NCI-H1105 (cell line): ENCODE measurements at regions not wholly inside any gene's neighbourhood (a gene's known extent, or its start where the extent isn't known, plus 50 kb on each side); places are given as distances from the start of the nearest gene placed in this dataset.
"Not testable (repeated sequence)": the region's sequence is repeated elsewhere in the genome, so short reads cannot be mapped to it uniquely, and the experiment has no call there.

Experiments used
- DNase-seq: peaks from one replicate; lab custom pipeline; 2025; lab: John Stamatoyannopoulos, UW

DNA sequence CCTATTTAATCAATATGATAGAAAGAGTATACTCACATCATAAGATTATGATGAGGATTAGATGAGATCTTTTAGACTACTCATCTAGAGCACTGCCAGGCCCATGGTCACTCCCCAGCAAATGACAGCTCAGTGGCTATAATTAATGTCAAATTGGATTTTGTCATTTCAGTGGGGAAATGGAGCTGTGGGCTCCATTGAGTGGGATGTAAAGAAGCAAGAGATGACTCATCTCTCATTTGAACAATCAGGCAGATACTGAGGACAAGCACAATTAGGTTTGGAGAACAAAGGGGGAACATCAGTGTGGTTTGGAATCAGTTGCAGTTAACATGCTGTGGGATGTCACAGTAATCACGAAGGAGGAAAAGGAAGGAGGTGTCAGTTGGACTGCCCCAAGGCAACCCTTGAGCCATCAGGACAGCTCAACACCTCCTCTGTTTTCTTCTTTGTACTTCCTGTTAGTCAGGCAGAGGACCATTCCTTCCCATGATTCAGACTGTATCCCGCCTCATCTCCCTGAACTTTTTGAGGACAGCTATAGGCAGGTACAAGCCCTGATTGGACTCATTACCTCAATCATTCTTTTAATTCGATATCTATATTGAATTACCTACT lies 473.7 kb upstream of the ISX start:
- no peak for DNase-seq

DNA sequence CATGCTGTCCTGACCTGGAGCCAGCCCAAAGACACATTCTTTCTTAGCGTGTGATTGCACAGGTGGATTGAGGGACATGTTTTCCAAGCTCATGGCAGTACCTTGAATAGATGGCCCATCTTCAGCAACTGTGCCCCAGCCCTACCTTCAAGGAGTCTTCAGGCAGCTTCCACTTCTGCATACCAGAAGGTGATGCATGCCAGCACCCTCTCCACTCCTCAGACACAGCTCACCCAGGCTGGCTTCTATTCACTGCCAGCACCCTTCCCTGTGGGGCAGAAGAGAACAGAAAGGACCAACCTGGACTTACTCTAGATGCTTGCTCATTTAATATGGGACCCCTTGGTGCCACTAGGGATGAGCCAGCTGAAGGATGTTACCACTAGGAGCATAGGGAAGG lies 466.4 kb upstream of the ISX start:
- DNase-seq = no peak

DNA sequence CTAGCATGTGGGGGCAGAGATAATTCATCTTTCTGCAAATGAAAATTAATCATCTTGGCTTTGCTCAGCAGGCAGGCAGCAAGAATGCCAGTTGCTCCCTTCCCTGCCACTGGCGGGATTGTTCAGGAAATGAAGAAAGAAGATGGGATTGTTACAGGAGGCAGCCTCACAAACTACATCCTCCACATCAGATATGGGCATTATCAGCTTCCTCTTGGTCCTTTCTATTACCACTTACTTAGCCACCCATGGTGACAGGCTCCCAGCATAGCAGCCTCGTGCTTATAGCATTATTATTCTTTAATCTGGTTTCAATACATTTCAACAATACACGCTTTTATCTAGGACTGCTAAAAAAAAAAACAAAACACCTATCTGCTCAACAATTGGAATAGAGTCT lies 461.6 kb upstream of the ISX start:
- no peak for DNase-seq

DNA sequence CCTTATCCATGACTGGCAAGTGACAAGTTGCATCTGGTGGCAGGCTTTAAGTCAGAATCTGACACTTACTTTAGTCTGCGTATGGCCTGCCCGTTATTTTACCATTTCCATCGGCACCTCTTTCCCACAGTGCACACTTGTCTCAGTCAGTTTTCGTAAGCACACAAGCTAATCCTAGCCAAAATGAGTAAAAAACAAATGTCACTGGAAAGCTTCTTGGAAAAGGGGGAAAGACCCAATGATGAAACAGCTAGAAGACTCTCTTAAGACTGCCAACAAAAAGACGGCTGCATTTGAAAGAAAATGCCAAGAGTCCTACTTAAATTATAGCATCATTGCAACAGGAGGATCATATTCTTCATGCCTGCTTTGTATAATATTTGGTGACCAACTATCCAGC lies 457.9 kb upstream of the ISX start:
- DNase-seq = no peak

DNA sequence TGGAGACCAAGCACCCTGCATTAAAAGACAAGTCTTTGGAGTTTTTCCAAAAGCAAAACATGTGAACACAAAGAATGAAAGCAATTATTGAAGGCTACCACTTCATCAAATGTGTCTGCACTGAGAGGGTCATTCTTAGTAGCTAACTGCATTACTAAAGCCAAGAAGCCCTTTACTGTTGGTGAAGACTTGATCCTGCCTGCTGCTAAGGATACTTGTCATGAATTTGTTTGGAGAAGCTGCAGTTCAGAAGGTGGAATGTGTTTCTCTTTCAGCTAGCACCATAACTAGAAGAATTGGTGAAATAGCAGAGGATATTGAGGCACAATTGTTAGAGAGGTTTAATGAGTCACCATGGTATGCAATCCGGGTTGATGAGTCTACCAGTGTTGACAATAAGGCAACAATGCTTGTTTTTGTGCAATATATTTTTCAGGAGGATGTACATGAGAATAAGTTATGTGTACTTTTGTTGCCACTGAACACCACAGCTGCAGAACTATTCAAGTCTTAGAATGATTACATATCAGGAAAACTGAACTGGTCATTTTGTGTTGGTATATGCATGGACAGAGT lies 457.3 kb upstream of the ISX start:
- no peak for DNase-seq

DNA sequence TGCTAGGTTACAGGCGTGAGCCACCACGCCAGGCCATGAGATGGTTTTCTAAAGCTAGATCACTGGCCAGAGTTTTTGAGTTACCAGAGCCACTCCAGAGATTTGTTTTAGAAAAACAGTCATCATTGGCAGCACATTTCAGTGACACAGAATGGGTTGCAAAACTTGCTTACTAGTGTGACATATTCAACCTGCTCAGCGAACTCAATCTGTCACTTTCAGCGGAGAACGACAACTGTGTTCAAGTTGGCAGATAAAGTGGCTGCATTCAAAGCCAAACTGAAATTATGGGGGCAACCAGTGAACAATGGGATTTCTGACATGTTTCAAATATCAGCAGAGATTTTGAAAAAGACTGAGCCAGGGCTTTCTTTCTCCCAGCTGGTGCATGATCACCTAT lies 456.3 kb upstream of the ISX start:
- no peak for DNase-seq

DNA sequence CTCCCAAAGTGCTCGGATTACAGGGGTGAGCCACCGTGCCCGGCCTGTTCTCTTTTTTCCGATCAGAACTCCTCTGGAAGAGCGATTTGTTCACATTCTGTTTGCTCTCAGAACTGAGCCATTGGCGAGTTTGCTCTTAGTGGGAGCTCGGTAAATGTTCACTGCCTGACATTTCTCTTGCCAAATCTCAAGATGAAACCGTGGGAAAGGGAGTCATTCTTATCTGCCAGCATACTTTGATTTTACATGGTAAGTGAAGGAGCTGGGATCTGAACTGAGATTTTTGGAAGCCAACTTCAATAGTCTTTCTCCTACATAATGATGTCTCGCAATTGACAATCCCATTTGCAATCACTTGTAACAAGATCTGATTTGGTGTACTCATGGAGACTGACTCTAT lies 445.8 kb upstream of the ISX start:
- DNase-seq = no peak

DNA sequence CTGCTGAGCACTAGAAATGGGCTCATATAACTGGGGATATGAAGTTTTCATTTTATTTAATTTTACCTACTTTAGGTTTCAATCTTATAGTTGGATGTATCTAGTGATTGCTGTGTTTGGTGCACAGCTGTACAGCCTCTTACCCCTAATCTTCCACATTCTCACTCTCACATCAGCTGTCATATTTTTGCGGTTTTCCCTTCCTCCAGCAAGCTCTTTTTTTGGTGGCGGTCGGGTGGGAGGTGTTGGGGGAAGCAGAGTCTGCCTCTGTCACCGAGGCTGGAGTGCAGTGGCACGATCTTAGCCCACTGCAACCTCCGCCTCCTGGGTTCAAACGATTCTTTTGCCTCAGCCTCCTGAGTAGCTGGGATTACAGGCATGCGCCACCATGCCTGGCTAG lies 445.1 kb upstream of the ISX start:
- no peak for DNase-seq

DNA sequence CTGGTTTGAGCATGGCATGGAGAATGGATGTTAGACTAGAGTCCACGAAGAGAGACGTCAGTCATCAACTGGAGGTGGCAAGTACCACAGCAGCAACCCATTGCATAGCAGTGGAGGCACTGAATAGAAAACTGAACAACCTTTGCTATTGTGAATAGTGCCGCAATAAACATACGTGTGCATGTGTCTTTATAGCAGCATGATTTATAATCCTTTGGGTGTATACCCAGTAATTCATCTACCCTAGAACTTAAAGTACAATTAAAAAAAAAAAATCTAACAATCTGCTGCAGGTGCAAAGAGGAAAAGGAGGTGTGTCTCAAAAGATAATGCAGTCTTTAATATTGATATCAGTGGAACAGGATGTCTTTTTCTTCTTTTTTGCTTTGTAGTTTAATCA lies 443.4 kb upstream of the ISX start:
- no peak for DNase-seq

DNA sequence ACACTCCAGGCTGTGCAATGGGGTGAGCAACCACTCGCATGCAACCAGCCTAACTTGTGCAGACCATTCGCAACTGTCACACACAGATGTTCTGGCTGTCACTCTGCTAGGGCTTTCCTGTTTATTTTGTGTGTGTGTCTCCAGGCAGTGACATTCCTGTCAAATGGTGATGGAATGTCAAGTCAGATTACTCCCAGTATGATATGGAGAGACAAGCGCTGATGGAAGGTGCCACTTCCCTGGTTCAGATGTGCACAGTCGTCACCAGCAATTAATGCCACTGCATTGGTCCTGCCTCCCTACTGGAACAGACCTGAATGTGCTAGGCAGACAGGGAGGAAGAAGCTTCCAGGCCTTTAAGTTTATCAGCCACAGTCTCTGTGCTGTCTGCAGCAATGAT lies 442.4 kb upstream of the ISX start:
- no peak for DNase-seq

DNA sequence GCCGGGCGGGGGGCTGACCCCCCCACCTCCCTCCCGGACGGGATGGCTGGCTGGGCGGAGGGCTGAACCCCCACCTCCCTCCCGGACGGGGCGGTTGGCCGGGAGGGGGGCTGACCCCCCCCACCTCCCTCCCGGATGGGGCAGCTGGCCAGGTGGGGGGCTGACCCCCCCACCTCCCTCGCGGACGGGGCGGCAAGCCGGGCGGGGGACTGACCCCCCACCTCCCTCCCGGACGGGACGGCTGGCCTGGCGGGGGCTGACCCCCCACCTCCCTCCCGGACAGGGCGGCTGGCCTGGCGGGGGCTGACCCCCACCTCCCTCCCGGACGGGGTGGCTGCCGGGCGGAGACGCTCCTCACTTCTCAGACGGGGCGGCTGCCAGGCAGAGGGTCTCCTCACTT lies 440.1 kb upstream of the ISX start:
- DNase-seq = not testable (repeated sequence)

DNA sequence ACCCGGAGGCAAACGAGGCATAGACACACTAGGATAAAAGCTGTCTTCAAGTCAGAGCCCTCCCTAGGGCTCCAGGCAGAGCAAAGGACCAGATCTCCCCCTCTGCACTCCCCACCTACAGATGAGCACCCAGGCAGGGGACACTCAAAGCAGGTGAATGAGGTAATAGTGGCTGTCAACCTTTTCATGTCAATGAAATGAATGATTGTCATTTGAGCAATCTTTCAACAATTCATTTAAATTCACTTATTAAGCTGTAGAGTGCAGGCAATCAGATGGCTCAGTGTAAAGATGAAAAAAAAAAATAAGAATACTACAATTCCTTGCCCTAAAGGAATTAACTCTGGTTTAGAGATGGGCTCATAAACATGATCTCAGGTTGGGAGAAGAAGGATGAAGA lies 427.8 kb upstream of the ISX start:
- DNase-seq = no peak

DNA sequence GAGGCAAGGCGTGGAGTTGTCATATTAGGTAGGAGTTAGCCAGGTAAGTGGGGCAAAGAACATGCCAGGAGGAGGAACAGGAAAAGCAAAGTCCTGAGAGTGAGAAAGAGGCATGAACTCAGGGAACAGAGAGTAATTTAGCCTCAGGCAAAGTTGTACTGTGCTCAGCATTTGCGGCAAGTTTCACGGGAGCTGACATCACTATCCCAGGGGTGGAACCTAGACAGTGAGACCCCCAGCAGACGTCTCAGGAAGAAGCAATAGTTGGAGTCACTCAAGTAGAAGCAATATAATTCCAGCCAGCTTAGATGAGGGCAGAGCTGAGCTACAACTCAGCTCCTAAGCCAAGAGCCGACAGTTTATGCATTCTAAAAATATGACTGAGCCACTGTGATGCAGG lies 426.0 kb upstream of the ISX start:
- DNase-seq = no peak

DNA sequence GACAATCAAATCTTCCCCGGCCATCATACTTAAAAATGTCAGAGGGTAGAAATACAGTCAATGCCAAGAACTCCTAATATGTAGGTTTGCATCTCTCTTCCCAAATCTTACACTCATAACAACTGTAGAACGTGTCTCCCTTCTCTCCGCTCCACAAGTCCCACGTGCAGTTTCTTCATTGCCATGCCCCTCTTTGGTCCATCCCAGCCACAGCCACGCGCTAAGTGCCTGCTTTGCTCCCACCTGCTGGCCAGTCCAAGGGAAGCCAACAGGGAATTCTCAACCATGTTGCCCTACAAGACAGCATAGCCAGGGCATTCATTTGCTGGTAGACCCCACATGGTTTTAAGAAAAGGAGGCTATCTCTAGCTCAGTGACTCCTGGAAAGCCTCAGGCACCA lies 420.6 kb upstream of the ISX start:
- no peak for DNase-seq

DNA sequence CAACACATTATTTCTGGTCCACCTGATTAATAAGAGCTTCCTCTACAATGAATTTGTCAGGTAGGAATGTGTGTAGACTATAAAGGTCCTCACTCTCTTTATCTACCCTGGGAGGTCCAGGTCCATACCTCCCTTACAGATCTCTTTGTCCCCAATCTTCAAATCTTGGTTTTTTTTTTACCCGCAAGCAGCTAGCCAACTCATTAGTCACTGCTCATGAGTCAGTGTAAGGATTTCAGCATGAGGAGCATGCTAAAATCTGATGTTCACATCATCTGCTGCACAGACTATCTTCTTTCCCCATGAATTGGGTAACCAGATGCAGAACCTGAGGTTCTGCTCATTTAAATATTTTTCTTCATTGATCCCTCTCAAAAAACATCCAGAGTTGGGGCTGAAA lies 397.0 kb upstream of the ISX start:
- DNase-seq = no peak

DNA sequence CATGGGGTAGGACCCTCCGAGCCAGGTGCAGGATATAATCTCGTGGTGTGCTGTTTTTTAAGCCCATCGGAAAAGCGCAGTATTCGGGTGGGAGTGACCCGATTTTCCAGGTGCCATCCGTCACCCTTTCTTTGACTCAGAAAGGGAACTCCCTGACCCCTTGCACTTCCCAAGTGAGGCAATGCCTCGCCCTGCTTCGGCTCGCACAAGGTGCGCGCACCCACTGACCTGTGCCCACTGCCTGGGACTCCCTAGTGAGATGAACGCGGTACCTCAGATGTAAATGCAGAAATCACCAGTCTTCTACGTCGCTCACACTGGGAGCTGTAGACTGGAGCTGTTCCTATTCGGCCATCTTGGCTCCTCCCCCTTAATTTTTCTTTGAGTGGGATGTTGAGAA lies 382.9 kb upstream of the ISX start:
- not testable (repeated sequence) for DNase-seq

DNA sequence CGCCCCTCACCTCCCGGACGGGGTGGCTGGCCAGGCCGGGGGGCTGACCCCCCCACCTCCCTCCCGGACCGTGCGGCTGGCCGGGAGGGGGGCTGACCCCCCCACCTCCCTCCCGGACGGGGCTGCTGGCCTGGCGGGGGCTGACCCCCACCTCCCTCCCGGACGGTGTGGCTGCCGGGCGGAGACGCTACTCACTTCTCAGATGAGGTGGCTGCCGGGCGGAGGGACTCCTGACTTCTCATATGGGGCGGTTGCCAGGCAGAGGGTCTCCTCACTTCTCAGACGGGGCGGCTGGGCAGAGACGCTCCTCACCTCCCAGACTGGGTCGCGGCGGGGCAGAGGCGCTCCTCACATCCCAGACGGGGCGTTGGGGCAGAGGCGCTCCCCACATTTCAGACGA lies 381.7 kb upstream of the ISX start:
- DNase-seq = not testable (repeated sequence)

DNA sequence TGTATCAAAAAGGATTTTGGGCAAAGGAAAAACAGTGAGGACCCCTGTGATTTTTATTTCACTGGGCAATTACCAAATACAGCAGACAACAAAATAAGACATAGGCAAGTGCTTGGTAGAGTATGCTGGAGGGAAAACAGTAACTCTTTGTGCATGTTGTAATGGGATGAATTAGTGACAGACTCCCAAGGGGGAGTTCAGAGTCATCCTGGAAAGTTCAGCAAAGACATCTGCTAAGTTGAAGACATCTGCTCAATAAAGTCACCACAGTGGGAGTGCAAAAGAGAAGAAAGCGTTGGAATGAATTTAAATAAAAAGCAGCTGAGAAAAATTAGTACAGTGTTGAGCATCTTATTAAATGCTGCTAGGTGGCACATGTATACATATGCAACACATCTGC lies 378.8 kb upstream of the ISX start:
- no peak for DNase-seq

DNA sequence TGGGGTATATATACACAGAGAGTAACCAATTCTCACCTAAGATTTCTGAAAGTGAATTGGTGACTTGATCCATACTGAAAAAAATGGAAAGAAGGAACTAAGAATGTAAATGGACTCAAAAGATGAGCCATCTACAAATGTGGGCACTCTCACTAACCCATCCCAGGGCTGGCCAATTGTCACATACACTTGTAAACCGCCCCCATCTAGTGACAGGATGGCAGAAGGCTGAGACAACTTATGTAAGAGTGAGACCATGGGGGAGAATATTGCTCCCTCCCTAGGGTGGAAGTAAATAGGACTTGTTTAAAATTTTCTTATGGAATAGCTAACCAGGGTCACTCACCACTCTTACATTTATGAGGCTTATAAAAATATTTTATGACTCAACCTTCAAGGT lies 377.1 kb upstream of the ISX start:
- DNase-seq = no peak

DNA sequence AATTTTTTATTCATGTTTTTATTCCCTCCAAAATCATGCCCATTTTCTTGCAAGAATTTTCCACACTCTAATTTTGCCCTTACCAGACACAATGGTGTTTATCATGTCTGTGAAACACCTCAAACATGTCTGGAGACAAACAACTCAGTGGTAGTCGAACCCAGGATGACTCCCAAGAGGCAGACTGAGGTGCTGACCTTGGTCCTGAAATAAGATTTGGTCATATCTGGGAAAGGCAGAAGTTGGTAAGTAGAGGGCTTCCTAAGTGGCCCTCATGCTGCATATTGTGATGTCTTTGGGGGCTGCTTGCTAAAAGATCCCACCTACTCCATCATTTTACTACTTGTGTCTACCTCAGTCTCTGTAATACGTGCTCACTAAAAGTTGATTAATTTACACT lies 369.4 kb upstream of the ISX start:
- DNase-seq = no peak

DNA sequence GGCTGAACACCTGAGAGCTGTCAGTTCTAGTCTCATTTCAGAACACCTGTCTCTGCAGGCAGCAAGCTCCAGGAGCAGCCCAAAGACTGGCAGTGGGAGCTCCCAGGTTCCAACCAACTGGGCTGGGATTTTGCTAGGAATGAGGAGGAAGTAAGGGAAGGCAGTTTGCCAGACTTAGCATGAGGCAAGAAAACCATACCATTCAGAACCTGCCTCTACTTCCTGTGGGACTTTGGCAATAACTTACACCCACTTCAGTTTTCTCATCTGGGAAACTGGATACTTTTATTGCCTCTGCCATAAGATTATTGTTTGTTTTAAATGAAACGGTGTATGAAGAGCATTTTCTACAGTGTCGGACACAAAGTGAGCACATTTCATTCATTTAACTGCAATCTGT lies 363.7 kb upstream of the ISX start:
- DNase-seq = no peak

DNA sequence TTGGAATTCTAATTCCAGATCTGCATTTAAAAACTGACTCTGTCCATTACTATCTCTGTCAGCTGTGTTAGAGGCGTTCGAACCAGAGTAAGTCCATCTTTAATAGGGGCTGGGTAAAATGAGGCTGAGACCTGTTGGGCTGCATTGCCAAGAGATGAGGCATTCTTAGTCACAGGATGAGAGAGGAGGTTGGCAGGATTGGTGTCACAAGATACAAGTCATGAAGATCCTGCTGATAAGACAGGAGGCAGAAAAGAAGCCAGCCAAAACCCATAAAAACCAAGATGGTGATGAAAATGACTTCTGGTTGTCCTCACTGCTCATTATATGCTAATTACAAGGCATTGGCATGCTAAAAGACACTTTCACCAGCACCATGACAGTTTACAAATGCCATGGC lies 356.3 kb upstream of the ISX start:
- DNase-seq = no peak

DNA sequence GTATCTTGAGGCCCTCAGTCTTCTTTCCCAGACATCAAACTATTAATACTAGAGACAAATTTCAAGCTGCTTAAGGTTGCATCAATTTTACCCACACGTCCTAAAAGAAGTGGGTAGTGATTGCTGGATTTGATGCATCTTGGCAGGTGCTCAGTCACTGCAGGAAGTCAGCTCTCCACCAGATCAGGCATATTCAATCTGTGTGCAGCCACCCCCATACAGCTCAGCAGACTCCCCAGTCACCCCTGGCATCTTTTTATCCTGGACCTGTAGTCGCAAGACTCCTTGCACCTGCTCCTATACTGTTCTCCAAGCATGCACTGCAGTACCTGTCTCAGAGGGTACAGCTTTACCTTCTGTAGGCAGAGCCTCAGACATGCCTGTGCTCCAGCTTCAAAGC lies 343.1 kb upstream of the ISX start:
- DNase-seq = no peak

DNA sequence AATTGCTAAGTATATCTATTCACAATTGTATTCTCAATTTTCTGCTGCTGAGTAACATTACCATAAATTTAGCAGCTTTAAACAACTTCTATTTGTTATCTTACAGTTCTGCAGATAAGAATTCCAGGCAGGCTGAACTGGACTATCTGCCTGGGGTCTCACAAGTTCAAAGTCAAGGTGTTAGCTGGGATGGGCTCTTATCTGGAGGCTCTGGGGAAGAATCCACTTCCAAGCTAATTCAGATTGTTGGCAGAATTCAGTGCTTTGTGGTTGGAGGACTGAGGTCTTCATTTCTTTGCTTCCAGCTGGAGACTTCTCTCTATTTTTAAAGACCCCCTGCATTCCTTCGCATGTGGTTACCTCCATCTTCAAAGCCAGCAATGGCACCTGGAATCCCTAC lies 329.9 kb upstream of the ISX start:
- DNase-seq = no peak
